T-helper 17 cell (primary cell): ENCODE measurements at regions not wholly inside any gene's neighbourhood (a gene's known extent, or its start where the extent isn't known, plus 50 kb on each side); places are given as distances from the start of the nearest gene placed in this dataset.
"Not testable (repeated sequence)": the region's sequence is repeated elsewhere in the genome, so short reads cannot be mapped to it uniquely, and the experiment has no call there.

Source experiments
- ATAC-seq: fragments of 150-1000 bp; cut with Tn5 transposase; 2 replicates; pipeline ENCODE4 v1.10.0; 2021; ENCODE audit warnings: mild to moderate bottlenecking, moderate library complexity
- DNase-seq, 3 donors: peaks; one replicate each; pipeline versions ENCODE4 v3.0.0 to v3.0.0-alpha.2; 2020 to 2021
- H3K9me3 ChIP-seq: one replicate; pipeline ENCODE4 v1.7.0; 2013; ENCODE audit warnings: low read length, mild to moderate bottlenecking; ENCODE audit not compliant: control insufficient read depth, poor library complexity, severe bottlenecking
- H3K27ac Mint-ChIP-seq: one replicate; pipeline ENCODE4 v1.8.0; 2022; ENCODE audit warnings: mild to moderate bottlenecking, moderate library complexity, mixed read lengths
- H3K27me3 Mint-ChIP-seq: one replicate; pipeline ENCODE4 v1.8.0; 2022; ENCODE audit warnings: mixed read lengths
- H3K36me3 Mint-ChIP-seq: one replicate; pipeline ENCODE4 v1.8.0; 2022; ENCODE audit warnings: low read depth, mixed read lengths
- H3K4me1 Mint-ChIP-seq: one replicate; pipeline ENCODE4 v1.8.0; 2022; ENCODE audit warnings: mild to moderate bottlenecking, mixed read lengths
- H3K4me3 Mint-ChIP-seq: one replicate; pipeline ENCODE4 v1.8.0; 2022; ENCODE audit warnings: mild to moderate bottlenecking, moderate library complexity, mixed read lengths

- no peak for ATAC-seq
- no peak overlapping the region for H3K27ac Mint-ChIP-seq
- H3K4me3 Mint-ChIP-seq = no peak overlapping the region
- no peaks in the 10 kb centered on the region for H3K9me3 ChIP-seq
- H3K36me3 Mint-ChIP-seq = no peaks in the 10 kb centered on the region
- H3K27me3 Mint-ChIP-seq = no peaks in the 10 kb centered on the region
- H3K4me1 Mint-ChIP-seq = no peaks in the 10 kb centered on the region
- no peak for DNase-seq
These were observed 500.1 kb upstream of the PHF14 start for GRCh38 chr7:10473569-10473968.

DNA sequence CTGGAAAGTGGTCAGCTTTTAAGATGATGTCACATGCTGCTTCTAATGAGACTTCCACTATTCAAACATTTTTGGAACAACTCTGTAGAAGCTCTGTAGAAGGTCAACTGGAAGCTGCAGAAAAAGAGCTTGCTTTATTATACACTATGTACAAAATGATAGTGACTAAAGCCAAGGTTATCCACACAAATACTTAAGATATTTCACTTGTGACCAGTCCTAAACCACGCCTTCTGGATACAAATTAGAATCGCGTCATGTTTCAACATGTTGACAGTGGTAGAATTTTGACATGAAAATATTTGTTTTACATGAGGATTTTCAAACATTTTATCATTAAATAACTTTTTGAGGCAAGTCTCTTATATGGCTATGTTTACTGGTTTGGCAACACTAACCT lies 499.6 kb upstream of the PHF14 start:
- DNase-seq = no peak
- no peak overlapping the region for H3K4me3 Mint-ChIP-seq
- no peaks in the 10 kb centered on the region for H3K9me3 ChIP-seq
- ATAC-seq = no peak
- H3K27ac Mint-ChIP-seq = no peak overlapping the region
- H3K4me1 Mint-ChIP-seq = no peaks in the 10 kb centered on the region
- H3K36me3 Mint-ChIP-seq = no peaks in the 10 kb centered on the region
- H3K27me3 Mint-ChIP-seq = no peaks in the 10 kb centered on the region

DNA sequence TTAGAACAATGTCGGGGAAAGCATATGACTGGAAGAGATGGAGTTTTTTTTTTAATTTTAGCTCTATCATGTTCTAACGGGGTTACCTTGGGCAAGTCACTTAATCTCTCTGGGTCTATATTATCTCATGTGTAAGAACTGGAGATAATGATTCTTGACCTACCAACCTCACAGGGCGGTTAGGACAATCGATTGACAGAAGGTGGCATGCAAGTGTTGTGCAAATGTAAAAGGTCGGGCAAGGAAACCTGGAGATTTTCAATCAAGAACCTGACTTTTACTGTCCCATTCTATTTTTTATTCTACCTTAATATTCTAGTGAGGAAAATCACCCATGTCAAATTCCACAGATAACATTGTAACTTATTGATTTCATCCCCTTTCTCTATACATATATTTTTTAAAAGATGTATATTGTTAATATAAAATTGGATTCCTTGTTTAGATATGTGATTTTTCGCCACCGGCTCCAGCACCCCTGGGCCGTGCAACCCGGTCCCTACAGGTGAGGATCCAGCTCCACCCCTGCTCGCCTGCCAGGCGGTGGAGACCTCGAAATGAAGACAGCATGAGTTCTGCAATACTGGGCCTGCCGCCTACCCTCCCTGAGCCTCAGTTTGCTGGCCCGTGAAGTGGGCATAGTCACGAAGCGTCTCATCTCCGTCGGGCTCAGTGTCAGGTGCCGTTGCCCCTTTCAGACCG lies 497.6 kb upstream of the PHF14 start:
- Mint-ChIP-seq H3K27ac (no peak overlapping the region), H3K4me1 (no peaks in the 10 kb centered on the region), H3K4me3 (no peak overlapping the region), H3K36me3 (no peaks in the 10 kb centered on the region), H3K27me3 (no peaks in the 10 kb centered on the region)
- DNase-seq (no peak), ATAC-seq (no peak)
- H3K9me3 ChIP-seq = no peaks in the 10 kb centered on the region

DNA sequence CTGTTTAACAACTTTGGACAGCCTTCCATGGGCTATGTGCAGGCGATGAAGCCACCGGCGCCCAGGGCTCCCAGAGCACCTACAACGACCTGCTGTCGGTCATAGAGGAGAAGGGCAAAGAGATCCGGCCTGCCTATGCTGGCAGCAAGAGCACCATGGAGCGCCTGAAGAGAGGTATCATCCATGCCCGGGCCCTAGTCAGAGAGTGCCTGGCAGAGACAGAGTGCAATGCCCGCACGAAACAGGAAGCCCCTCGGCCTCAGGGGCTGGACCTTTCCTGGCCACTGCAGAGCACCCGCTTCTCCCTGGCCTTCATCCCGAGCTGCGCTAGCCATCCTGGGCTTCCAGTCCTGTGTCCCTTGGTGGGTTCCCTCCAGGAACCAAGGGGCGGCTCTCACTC lies 497.0 kb upstream of the PHF14 start:
- ATAC-seq = no peak
- H3K27me3 Mint-ChIP-seq = no peaks in the 10 kb centered on the region
- H3K27ac Mint-ChIP-seq = no peak overlapping the region
- H3K4me1 Mint-ChIP-seq = no peaks in the 10 kb centered on the region
- DNase-seq = no peak
- no peaks in the 10 kb centered on the region for H3K9me3 ChIP-seq
- no peaks in the 10 kb centered on the region for H3K36me3 Mint-ChIP-seq
- no peak overlapping the region for H3K4me3 Mint-ChIP-seq

- H3K4me3 Mint-ChIP-seq = no peak overlapping the region
- ATAC-seq = no peak
- H3K9me3 ChIP-seq = no peaks in the 10 kb centered on the region
These were observed 490.0 kb upstream of the PHF14 start for GRCh38 chr7:10483671-10484070.

GRCh38 chr7:10484767-10485166 lies 488.9 kb upstream of the PHF14 start:
- Mint-ChIP-seq H3K27me3 (no peaks in the 10 kb centered on the region), H3K4me1 (no peaks in the 10 kb centered on the region), H3K4me3 (no peak overlapping the region), H3K36me3 (no peaks in the 10 kb centered on the region), H3K27ac (no peak overlapping the region)
- DNase-seq = no peak
- no peak for ATAC-seq
- H3K9me3 ChIP-seq = no peaks in the 10 kb centered on the region

More at GRCh38 chr7:10483671-10484070, 490.0 kb upstream of the PHF14 start:
- no peaks in the 10 kb centered on the region for H3K36me3 Mint-ChIP-seq
- DNase-seq = no peak
- no peaks in the 10 kb centered on the region for H3K4me1 Mint-ChIP-seq
- H3K27me3 Mint-ChIP-seq = no peaks in the 10 kb centered on the region
- no peak overlapping the region for H3K27ac Mint-ChIP-seq

DNA sequence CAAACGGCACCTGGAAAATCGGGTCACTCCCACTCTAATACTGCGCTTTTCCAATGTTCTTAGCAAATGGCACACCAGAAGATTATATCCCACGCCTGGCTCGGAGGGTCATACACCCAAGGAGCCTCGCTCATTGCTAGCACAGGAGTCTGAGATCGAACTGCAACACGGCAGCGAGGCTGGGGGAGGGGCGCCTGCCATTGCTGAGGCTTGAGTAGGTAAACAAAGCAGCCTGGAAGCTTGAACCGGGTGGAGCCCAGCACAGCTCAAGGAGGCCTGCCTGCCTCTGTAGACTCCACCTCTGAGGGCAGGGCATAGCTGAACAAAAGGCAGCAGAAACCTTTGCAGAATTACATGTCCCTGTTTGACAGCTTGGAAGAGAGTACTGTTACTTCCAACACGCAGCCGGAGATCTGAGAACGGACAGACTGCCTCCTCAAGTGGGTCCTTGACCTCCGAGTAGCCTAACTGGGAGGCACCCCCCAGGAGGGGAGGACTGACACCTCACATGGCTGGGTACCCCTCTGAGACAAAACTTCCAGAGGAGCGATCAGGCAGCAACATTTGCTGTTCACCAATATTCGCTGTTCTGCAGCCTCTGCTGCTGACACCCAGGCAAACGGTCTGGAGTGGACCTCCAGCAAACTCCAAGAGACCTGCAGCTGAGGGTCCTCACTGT lies 472.3 kb upstream of the PHF14 start:
- DNase-seq, H3K27me3 Mint-ChIP-seq, ATAC-seq, H3K4me1 Mint-ChIP-seq, H3K36me3 Mint-ChIP-seq, H3K9me3 ChIP-seq, H3K4me3 Mint-ChIP-seq, H3K27ac Mint-ChIP-seq: not testable (repeated sequence)

DNA sequence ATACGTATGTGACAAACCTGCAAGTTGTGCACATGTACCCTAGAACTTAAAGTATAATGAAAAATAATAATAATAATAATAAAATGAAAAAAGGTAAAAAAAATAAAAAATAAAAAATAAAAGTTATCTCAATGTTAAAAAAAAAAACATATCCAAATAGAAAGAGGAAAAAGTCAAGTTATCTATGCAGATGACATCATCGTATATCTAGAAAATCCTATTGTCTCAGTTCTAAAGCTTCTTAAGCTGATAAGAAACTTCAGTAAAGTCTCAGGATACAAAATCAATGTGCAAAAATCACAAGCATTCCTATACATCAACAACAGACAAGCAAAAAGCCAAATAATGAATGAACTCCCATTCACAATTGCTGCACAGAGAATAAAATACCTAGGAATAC lies 466.6 kb upstream of the PHF14 start:
- no peaks in the 10 kb centered on the region for H3K4me1 Mint-ChIP-seq
- no peak for DNase-seq
- H3K27ac Mint-ChIP-seq = no peak overlapping the region
- no peak for ATAC-seq
- no peaks in the 10 kb centered on the region for H3K9me3 ChIP-seq
- H3K36me3 Mint-ChIP-seq = no peaks in the 10 kb centered on the region
- no peak overlapping the region for H3K4me3 Mint-ChIP-seq
- no peaks in the 10 kb centered on the region for H3K27me3 Mint-ChIP-seq

DNA sequence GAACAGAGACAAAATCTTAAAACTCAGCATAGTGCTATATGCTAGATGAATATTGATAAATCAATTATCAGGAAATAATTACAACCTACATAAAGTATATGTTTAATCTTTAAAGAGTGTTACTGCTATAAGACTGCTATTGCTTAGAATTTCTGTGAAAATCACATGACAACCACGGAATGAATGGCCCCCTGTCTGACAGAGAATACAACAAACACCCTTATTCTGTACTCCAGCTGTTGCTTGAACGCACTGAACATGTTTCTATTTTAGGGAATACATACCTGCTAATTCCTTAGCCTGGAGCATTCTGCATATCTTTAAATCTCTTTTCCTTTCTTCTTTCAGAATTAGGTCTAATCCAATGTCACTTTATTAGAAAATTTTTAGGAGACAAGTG lies 452.4 kb upstream of the PHF14 start:
- Mint-ChIP-seq H3K27me3 (no peaks in the 10 kb centered on the region), H3K36me3 (no peaks in the 10 kb centered on the region), H3K4me1 (no peaks in the 10 kb centered on the region), H3K27ac (no peak overlapping the region), H3K4me3 (no peak overlapping the region)
- DNase-seq (no peak), ATAC-seq (no peak)
- no peaks in the 10 kb centered on the region for H3K9me3 ChIP-seq

DNA sequence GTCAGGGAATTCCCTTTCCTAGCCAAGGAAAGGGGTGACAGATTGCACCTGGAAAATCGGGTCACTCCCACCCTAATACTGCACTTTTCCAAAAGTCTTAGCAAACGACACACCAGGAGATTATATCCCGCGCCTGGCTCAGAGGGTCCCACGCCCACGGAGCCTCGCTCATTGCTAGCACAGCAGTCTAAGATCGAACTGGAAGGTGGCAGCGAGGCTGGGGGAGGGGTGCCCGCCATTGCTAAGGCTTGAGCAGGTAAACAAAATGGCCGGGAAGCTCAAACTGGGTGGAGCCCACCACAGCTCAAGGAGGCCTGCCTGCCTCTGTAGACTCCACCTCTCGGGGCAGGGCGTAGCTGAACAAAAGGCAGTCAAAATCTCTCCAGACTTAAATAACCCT lies 440.2 kb upstream of the PHF14 start:
- DNase-seq, H3K27me3 Mint-ChIP-seq, H3K36me3 Mint-ChIP-seq, H3K4me1 Mint-ChIP-seq, ATAC-seq, H3K9me3 ChIP-seq, H3K4me3 Mint-ChIP-seq, H3K27ac Mint-ChIP-seq: not testable (repeated sequence)

DNA sequence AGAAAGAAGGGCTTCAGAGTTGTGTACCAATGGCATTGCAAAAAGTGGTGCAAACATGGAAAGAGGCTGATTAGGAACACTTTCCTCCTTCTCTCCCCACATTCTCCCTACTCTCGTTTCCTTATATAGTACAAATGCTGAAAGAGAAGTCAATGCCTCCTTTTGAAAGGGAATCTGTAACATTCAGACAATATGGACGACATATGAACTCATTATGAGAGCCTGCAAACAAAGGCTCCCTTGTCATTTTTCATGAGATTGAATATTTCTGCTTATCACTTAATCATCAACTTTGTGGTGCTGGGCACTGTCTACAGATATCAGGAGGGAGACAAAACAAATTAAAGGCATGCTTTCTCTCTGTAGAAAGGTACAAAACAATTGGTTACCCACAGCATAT lies 437.1 kb upstream of the PHF14 start:
- DNase-seq = no peak
- Mint-ChIP-seq H3K27me3 (no peaks in the 10 kb centered on the region), H3K36me3 (no peaks in the 10 kb centered on the region), H3K4me1 (no peaks in the 10 kb centered on the region), H3K4me3 (no peak overlapping the region), H3K27ac (no peak overlapping the region)
- no peaks in the 10 kb centered on the region for H3K9me3 ChIP-seq
- no peak for ATAC-seq

DNA sequence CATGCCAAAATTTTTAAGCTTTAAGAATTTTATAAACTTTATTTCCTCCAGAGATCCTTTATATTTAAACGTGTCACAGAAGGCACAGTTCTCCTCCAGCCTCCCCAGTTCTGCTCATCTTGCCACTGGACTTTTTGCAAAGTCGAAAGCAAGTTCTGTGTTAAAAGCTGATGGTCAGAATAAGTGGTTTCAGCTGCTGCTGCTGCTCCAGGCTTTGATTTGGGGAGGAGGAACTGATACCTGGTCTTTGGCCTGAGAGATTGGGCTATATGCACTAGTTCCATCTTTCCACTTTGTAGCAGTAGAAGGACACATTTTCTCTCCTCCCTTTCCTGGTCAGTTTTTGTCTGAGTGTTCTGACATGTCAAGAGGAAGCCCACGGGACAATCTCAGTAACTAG lies 435.9 kb upstream of the PHF14 start:
- Mint-ChIP-seq H3K36me3 (no peaks in the 10 kb centered on the region), H3K27ac (no peak overlapping the region), H3K4me3 (no peak overlapping the region), H3K4me1 (no peaks in the 10 kb centered on the region), H3K27me3 (no peaks in the 10 kb centered on the region)
- H3K9me3 ChIP-seq = no peaks in the 10 kb centered on the region
- DNase-seq (no peak), ATAC-seq (no peak)

DNA sequence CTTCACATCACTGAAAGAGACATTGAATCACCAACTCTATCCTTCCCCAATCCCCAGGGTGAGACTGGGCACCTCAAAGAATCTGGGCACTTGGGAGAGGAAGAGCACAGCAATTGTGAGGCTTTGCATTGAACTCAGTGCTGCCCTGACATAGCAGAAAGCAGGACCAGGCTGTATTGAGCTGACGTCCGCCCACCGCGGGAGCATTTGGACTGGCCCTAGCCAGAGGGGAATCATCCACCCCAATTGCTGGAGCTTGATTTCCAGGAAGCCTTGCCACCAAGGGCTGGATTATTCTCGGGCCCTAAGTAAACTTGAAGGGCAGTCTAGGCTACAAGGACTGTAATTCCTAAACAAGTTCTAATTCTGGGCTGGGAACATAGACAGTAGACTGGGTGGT lies 416.3 kb upstream of the PHF14 start:
- no peaks in the 10 kb centered on the region for H3K36me3 Mint-ChIP-seq
- no peaks in the 10 kb centered on the region for H3K9me3 ChIP-seq
- H3K4me1 Mint-ChIP-seq = no peaks in the 10 kb centered on the region
- H3K27me3 Mint-ChIP-seq = no peaks in the 10 kb centered on the region
- ATAC-seq (no peak), DNase-seq (no peak)
- no peak overlapping the region for H3K4me3 Mint-ChIP-seq
- H3K27ac Mint-ChIP-seq = no peak overlapping the region

- H3K27me3 Mint-ChIP-seq = no peaks in the 10 kb centered on the region
- ATAC-seq = no peak
- no peaks in the 10 kb centered on the region for H3K36me3 Mint-ChIP-seq
- H3K4me1 Mint-ChIP-seq = no peaks in the 10 kb centered on the region
- no peaks in the 10 kb centered on the region for H3K9me3 ChIP-seq
- H3K4me3 Mint-ChIP-seq = no peak overlapping the region
- no peak overlapping the region for H3K27ac Mint-ChIP-seq
- DNase-seq = no peak
These were observed 413.2 kb upstream of the PHF14 start for GRCh38 chr7:10560497-10560896.
